HG02610 (cell line): ENCODE measurements at regions not wholly inside any gene's neighbourhood (a gene's known extent, or its start where the extent isn't known, plus 50 kb on each side); places are given as distances from the start of the nearest gene placed in this dataset.

Experiments used
- ATAC-seq: cut with Tn5 transposase; IDR thresholded peaks from one replicate; pipeline ENCODE4 v1.9.1; 2021; ENCODE audit warnings: mild to moderate bottlenecking, moderate library complexity; ENCODE audit not compliant: unreplicated experiment

GRCh38 chr1:99561952-99562351, 84.0 kb upstream of the PALMD start:
- ATAC-seq = no peak

GRCh38 chr1:99565606-99566289, 80.2 kb upstream of the PALMD start:
- no peak for ATAC-seq

- ATAC-seq = no peak
These were observed 79.5 kb upstream of the PALMD start for GRCh38 chr1:99566290-99567021.

DNA sequence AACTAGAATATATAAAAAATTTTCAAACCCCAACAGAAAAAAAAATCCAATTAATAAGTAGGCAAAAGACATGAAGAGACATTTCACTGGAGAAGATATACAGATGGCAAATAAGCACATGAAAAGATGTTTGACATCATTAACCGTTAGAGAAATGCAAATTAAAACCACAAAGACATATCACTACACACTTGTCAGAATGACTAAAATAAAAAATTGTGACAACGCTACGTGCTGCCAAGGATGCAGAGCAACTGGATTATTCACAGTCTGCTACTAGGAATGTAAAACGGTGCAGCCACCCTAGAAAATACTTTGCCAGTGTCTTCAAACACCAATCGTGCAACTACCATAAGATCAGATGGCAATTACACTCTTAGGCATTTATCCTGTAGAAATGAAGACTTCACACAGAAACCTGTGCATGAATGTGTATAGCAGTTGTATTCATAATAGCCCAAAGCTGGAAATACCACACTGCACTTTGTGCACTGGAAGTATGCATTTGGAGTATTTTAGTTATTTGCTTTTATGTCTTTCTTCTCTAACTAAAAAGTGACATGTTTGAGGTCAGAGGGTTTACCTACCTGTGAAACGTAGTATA, 75.3 kb upstream of the PALMD start:
- no peak for ATAC-seq

DNA sequence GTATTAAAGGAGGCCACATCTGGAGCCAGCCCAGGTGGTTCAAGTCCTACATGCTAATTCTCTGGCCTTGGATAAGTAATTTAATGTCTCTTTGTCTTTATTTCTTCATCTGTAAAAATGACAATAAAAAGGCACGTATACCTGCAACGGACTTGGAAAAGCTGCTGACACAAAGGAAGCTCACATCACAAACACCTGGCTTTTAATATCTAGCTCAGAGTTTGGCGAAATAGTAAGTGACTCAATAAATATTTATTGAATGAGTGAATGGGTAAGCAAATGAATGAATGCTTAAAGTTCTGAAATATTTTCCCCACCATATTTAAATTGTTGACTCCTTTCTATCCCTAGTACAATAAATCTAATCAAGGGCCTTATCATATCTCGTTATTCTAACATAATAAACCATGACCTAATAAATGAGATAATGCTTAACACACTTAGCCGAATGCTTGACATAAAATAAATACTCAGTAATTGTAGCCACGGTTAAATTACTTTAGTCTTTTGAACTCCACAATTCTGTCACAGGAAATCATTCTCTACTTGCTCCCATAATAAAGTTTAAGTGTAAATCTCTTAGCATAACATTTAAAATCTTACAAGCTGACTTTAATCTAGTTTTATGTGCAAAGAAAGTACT, 74.7 kb upstream of the PALMD start:
- no peak for ATAC-seq

- ATAC-seq = no peak
These were observed 72.3 kb upstream of the PALMD start for GRCh38 chr1:99573431-99574217.

GRCh38 chr1:99577313-99577712, 68.6 kb upstream of the PALMD start:
- no peak for ATAC-seq

- ATAC-seq = no peak
These were observed 66.2 kb upstream of the PALMD start for GRCh38 chr1:99579691-99580172.

- ATAC-seq = no peak
These were observed 65.5 kb upstream of the PALMD start for GRCh38 chr1:99580451-99580850.

- no peak for ATAC-seq
These were observed 58.9 kb upstream of the PALMD start for GRCh38 chr1:99587008-99587407.

DNA sequence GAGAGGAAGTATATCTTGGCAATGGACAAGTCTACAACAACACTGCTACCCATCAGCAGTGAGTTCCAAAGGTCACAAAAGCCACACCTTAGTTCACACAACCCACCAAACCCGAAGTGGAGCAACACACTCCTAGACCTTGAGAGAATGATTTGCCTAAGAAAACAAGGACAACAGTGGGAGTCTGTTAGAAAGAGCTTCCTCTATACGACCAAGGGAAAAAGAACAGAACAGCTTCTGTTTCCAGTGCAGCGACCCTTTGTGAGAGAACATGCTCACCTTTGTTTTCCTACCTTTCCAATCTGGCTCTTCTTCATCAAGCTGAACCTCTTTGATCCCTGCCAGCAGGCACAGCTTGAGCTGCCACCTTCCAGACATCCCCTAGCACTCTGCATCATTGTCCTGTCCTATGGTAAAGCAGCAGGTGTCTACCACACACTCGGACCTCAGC, 56.7 kb upstream of the PALMD start:
- no peak for ATAC-seq

GRCh38 chr1:99590578-99591209, 55.2 kb upstream of the PALMD start:
- ATAC-seq = no peak

DNA sequence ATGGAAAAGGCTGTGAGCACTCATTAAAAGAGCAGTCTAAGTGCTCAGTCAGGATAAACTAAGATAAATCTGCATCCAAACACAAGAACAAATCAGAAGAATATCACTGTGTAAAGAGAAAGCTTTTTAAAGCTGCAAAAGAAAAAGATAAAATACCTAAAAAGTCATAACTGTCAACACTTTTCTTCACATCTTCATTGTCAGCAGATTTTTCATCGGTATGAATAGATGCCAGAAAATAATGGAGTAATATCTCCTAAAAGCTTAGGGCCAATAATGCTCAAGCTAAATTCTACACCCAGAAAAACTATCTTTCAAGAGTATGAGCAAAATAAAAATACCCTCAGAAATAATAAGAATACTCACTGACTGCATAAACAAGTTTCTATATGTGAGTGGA, 54.0 kb upstream of the PALMD start:
- no peak for ATAC-seq

- ATAC-seq = no peak
These were observed 51.7 kb upstream of the PALMD start for GRCh38 chr1:99594205-99594604.

DNA sequence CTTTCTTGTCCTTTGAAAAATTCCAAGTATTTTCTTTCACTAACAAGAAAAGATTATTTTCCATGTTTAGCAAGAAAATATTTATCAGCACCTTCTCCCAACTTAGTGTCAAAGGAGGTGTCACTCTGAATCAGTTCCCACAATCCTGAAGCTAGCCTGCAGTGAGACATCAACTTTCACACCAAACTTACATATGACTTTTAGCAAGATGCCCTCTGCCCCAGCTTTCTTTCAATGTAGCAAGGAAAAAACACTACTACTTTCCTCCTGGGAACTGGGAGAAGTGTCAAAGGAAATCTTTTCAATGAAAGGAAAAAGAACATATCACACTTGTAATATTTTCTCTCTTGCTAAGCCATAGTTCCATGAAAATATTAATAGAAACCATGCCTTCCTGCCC, 50.9 kb upstream of the PALMD start:
- no peak for ATAC-seq

GRCh38 chr1:99595441-99595840, 50.5 kb upstream of the PALMD start:
- no peak for ATAC-seq
